ENCODE measurements at regions not wholly inside any gene's neighbourhood (a gene's known extent, or its start where the extent isn't known, plus 50 kb on each side); places are given as distances from the start of the nearest gene placed in this dataset.

DNA sequence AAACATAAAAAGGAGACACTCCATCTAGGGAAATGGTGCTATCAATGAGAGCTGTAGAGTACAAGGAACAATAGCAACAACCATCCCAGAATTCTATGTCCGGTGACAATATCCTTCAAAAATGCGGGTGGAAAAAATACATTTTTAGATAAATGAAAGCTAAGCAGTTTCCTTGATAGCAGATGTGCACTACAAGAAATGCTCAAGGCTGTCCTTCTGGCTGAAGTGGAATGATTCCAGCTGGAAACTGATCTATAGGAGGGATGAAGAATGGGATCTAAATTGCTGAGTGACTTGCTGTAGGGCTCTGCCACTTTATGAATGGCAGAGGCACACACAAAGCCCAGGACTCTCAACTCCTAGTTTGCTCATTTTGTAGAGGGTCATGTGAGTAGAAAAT lies 763.1 kb downstream of the C6orf118 start:
- TF ChIP-seq, protein P1, sequence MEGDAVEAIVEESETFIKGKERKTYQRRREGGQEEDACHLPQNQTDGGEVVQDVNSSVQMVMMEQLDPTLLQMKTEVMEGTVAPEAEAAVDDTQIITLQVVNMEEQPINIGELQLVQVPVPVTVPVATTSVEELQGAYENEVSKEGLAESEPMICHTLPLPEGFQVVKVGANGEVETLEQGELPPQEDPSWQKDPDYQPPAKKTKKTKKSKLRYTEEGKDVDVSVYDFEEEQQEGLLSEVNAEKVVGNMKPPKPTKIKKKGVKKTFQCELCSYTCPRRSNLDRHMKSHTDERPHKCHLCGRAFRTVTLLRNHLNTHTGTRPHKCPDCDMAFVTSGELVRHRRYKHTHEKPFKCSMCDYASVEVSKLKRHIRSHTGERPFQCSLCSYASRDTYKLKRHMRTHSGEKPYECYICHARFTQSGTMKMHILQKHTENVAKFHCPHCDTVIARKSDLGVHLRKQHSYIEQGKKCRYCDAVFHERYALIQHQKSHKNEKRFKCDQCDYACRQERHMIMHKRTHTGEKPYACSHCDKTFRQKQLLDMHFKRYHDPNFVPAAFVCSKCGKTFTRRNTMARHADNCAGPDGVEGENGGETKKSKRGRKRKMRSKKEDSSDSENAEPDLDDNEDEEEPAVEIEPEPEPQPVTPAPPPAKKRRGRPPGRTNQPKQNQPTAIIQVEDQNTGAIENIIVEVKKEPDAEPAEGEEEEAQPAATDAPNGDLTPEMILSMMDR (IDR thresholded peaks at IDR 0.05 in 4 of 5, conservative IDR thresholded peaks at IDR 0.05 in 1 of 5): no peak
- no peak for TF ChIP-seq POLR2A (IDR thresholded peaks at IDR 0.05)

All from gastrocnemius medialis (tissue), 4 donors.